ENCODE measurements at regions not wholly inside any gene's neighbourhood (a gene's known extent, or its start where the extent isn't known, plus 50 kb on each side); places are given as distances from the start of the nearest gene placed in this dataset.
A peak's percentile ranks its signal among the peaks of the same experiment; 100 is the strongest.
"Not testable (repeated sequence)": the region's sequence is repeated elsewhere in the genome, so short reads cannot be mapped to it uniquely, and the experiment has no call there.

DNA sequence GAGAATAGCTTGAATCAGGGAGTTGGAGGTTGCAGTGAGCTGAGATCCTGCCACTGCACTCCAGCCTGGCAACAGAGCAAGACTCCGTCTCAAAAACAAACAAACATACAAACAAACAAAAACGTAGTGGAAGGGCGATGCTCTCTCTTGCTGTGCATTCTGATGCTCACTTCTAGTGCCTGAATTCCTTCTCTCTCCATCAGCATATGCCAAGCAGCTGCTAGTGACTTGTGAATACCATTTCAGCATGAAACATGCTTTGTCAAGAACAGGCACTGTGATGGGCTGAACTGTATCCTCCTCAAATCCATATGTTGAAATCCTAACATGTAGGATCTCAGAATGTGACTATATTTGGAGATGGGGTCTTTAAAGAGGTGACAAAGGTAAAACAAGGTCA, 537.1 kb upstream of the AMELY start:
- no peak for DNase-seq
- H3K4me3 ChIP-seq = no peak overlapping the region
- H3K27me3 ChIP-seq = no peaks in the 10 kb centered on the region
- no peaks in the 10 kb centered on the region for H3K9me3 ChIP-seq
- H3K36me3 ChIP-seq = no peaks in the 10 kb centered on the region

DNA sequence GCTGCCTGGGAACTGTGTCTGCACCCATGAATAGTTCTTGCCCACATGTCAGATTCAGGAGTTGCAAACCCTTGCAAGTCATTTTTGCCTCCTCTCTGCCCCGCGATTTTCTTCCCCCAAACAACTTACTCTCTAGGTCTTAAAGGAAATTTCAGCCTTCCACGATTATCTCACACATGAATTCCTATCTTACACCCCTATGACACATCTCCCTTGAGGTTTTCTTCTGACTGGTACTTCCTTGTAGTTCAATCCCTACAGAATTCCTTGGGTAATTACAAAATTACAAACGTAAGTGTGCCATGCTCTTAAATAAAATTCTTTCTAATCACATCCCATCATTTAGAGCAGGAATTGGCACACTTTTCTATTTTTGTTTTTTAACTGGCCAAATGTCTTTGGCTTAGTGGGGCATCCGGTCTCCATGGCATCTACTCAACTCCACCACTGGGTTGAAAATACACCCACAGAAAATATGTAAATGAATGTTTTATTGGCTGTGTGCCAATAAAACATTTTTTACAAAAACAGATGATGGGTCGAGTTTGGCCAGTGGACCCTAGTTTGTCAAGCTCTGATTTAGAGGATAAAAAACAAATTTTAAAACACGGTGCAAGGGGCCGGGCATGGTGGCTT, 536.4 kb upstream of the AMELY start:
- DNase-seq = peak; percentile 55
- no peak overlapping the region for H3K4me3 ChIP-seq
- H3K9me3 ChIP-seq = no peaks in the 10 kb centered on the region
- H3K27me3 ChIP-seq = no peaks in the 10 kb centered on the region
- no peaks in the 10 kb centered on the region for H3K36me3 ChIP-seq

DNA sequence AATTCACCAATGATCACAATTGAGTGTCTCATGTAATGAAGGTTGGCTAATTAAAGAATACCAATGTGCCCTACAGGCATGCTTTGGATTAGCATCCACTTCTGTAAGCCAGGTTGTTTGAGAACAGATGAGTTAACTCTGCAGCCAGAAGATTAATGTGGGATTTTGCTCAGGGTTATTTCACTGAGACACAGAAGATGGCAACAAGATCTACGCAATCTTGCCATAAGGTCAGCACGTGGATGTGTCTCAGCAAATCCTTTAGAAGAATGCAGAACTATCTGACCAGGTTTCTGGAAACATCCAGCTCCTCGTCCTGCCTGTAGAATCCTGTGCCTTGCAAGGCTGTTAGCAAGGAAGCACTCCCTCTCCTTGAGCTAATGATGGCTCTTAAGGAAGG, 532.6 kb upstream of the AMELY start:
- no peaks in the 10 kb centered on the region for H3K9me3 ChIP-seq
- DNase-seq = no peak
- H3K27me3 ChIP-seq = no peaks in the 10 kb centered on the region
- H3K4me3 ChIP-seq = no peak overlapping the region
- H3K36me3 ChIP-seq = no peaks in the 10 kb centered on the region

DNA sequence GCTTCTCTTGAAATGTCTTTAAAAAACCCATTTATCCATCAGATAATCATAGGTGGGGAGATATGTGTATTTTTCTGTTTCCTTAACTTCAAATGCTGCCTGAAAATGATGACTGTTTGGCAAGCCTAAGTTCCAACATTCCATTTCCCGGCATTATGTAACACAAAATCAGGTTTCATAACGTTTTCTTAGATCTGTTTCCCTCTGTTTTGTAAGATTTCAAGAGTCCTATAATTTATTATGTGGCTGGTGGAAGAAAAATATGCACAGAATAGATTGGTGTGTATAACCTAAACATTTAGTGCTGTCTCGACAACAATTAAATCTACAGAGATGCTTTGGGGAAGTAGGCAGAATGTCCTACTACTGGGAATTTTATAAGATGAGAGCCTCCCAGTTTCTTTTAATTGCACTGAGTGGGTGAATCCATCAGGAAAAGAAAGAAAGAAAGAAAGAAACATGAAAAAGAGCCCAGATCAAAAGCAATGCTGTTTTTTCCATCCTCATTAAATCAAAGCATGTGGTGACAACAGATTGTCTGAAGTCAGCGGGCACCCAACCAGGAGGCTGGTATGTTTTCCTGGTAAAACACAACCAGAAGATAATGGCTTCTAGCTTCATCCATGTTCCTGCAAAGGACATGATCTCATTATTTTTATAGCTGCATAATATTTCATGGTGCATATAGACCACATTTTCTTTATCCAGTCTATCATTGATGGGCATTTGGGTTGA, 529.4 kb upstream of the AMELY start:
- Histone ChIP-seq H3K27me3 (no peaks in the 10 kb centered on the region), H3K36me3 (no peaks in the 10 kb centered on the region), H3K9me3 (no peaks in the 10 kb centered on the region), H3K4me3 (no peak overlapping the region)
- no peak for DNase-seq

DNA sequence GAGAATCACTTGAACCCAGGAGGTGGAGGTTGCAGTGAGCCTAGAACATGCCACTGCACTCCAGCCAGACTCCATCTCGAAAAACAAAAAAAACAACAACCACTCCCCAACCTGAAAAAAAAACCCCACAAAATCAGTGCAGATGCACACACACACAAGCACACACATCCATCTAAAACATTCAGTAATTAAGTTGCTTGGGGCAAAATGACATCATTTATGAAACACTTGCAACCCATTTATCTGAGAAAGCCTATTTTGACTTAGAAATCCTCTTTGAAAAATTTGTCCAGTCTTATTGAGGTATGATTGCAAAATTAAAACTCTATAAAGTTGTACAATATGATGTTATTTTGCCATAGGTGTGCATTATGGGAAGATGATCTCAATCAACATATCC, 525.5 kb upstream of the AMELY start:
- no peaks in the 10 kb centered on the region for H3K36me3 ChIP-seq
- DNase-seq = no peak

DNA sequence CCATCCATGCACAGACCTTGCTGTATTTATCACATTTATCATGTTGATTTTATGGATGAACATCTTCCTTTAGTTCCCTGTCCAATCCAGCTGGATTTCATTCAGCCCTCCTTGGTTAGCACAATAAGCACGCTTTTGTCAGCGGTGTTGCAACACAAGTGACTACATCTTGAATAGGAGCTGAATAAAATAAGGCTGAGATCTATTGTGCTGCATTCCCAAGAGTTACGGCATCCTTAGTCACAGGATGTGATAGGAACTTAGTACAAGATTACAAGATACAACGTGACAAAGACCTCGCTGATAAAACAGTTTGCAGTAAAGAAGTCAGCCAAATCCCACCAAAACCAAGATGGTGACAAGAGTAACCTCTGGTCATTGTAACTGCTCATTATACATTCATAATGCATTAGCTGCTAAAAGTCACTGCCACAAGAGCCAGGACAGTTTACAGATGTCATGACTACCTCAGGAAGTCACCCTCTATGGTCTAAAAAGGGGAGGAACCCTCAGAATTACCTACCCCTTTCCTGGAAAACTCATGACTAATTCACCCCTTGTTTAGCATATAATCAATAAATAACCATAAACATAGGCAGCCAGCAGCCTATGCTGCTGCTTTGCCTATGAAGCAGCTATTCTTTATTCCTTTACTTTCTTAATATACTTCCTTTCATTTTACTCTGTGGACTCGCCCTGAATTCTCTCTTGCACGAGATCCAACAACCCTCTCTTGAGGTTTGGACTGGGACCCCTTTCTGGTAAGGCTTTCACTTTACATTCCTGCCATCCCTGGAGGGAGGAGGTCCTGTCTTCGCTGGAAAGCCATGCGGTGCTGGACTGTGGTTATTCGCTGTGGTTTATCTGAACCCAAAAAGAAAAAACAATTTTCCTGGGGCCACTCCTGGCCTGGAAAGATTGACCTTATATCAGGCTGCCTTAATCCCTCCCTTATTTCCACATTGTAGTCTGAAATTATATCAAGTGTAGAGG, 522.6 kb upstream of the AMELY start:
- no peaks in the 10 kb centered on the region for H3K36me3 ChIP-seq
- no peaks in the 10 kb centered on the region for H3K27me3 ChIP-seq
- peak overlapping the region; percentile 12; the same call in 1 of the 2 replicates for H3K4me3 ChIP-seq
- no peaks in the 10 kb centered on the region for H3K9me3 ChIP-seq
- DNase-seq = peak; percentile 70

More for the DNA sequence above, 525.5 kb upstream of the AMELY start:
- no peaks in the 10 kb centered on the region for H3K27me3 ChIP-seq
- no peak overlapping the region for H3K4me3 ChIP-seq
- no peaks in the 10 kb centered on the region for H3K9me3 ChIP-seq

DNA sequence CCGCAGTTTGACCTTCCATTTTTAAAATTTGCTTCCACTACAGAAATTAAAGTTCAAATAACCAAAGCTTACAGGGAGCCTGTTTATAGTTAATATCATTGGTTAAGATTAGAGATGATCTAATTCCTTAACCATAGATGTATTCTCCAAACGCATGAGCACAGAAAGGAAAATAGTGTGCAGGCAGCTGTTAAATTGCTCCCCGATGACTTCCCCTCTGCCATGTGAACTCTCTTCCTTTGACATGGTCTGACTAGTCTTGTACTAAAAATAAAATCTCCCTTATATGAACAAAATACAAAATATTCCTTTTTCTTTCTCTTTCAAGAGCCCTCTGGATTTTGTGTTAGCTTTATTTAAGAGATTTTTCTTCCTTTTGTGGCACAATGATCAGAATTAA, 507.6 kb upstream of the AMELY start:
- H3K27me3 ChIP-seq = no peaks in the 10 kb centered on the region
- H3K9me3 ChIP-seq = no peaks in the 10 kb centered on the region
- H3K36me3 ChIP-seq = no peaks in the 10 kb centered on the region
- no peak overlapping the region for H3K4me3 ChIP-seq
- DNase-seq = no peak

DNA sequence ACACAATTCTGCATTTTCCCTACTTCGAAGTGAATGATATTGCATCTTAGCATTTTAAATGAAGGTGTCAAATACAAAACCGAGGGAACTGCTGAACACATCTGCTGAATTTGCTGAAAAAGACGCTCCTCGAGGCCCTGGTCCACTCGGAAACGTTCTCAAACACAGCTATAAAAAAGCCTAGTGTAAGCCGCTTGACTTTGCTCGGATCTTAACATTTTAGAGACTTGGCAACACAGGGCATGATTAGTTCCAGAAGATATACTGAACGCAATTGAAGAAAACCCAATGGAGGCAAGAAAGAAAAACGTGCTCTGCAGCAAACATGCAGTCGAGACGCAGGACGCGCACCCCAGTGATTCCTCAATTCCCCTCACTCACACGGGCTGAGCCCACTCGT, 506.4 kb upstream of the AMELY start:
- no peak for DNase-seq
- H3K27me3 ChIP-seq = no peaks in the 10 kb centered on the region
- H3K9me3 ChIP-seq = no peaks in the 10 kb centered on the region
- no peak overlapping the region for H3K4me3 ChIP-seq
- H3K36me3 ChIP-seq = no peaks in the 10 kb centered on the region

DNA sequence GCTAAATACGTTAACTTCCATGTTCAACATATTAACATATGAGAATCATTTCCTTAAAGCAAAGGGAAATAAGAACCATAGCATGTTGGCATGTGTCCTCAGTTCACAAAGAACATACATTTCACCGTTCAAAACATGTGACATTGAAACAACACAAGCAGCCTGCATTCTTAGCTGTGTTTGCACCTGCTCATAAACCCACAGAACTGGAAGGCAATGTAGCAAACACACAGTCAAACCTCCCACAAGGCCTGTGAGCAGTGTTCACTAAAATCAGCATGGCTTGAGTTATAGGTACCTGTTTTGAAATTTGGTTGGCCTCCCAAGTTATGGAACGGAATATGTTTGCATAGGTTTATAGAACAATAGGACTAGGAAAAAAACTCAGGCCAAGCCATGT, 504.9 kb upstream of the AMELY start:
- H3K4me3 ChIP-seq = no peak overlapping the region
- H3K36me3 ChIP-seq = no peaks in the 10 kb centered on the region
- no peak for DNase-seq
- H3K9me3 ChIP-seq = no peaks in the 10 kb centered on the region
- no peaks in the 10 kb centered on the region for H3K27me3 ChIP-seq

DNA sequence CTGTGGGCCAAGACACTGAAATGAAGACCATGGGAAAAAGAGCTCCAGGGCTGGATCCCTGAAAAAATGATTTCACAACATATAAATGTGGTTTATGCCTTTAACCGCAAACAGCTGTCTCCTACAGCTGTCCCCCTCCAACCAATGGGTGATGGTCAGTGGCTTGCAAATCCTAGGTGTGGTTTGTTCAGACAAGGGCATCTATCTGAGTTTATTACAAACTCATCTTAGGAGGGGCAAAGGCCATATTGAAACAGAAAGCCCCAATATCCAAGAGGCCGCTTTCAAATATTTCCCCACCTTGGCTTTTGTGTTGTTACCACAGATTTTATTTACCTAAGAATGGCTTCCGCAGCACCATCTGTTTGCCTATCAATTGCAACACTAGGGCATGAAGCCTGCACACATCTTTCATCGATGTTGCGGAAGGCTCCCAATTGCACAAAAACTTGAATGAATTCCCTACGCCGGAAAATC, 503.6 kb upstream of the AMELY start:
- H3K4me3 ChIP-seq = no peak overlapping the region
- no peaks in the 10 kb centered on the region for H3K9me3 ChIP-seq
- DNase-seq = no peak
- no peaks in the 10 kb centered on the region for H3K27me3 ChIP-seq
- no peaks in the 10 kb centered on the region for H3K36me3 ChIP-seq

DNA sequence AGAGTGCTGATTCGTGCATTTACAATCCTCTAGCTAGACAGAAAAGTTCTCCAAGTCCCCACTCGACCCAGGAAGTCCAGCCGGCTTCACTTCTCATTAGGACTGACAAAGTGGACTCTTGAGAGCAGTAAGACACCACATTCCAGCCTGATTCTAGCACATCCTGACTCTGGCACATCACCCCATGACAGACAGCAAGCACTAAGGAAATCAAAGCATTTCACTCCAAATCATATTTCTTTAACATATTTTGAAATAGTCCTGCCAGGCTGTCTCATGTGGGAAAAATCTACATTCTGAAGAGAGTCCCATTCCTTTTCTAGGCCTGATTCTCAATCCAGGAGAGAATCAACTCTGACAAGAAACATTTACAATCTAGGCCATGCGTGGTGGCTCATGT, 478.5 kb upstream of the AMELY start:
- no peaks in the 10 kb centered on the region for H3K27me3 ChIP-seq
- DNase-seq = no peak
- no peaks in the 10 kb centered on the region for H3K9me3 ChIP-seq
- H3K4me3 ChIP-seq = no peak overlapping the region
- peaks cover 5% of the 10 kb centered on the region for H3K36me3 ChIP-seq

DNA sequence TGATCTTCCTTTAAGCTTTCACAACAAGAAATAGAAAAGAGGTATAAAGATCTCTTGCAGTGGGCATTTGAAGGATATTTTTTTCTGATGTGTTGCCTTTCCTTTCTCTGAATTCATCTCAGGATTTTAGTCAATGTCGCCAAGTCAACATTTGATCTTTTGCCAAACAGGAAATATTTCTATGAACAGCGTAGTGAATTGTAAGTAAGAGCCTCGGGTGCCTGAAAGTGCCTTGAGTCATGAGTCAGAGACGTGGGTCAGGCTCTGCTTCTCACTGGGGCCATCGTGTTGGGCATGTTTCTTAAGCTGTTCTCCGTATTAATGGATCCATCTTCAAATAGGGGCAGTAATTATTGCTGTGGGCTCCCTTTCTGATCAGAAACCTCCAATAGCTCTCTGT, 471.4 kb upstream of the AMELY start:
- no peaks in the 10 kb centered on the region for H3K27me3 ChIP-seq
- H3K4me3 ChIP-seq = no peak overlapping the region
- DNase-seq = peak; percentile 11
- H3K36me3 ChIP-seq = no peaks in the 10 kb centered on the region; the same call in 1 of the 2 replicates
- no peaks in the 10 kb centered on the region for H3K9me3 ChIP-seq

DNA sequence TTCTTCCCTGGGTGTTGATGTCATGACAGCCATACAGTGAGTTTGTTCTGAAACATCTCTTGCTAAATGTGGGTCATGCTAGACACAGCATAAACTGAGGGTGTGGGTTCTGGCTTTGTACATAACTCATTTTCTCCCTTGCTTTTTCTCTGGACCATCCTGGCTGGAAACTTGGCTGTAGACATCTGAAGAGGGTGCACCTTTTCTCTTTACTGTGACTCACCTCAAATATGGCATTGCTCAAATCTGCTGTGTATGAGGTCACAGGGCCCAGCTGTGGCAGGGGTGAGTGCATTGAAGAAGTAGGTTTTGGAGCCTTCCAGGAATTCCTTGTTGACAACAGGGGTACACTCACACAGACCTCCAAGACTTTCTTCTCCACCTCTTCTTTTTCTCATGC, 465.5 kb upstream of the AMELY start:
- H3K9me3 ChIP-seq = no peaks in the 10 kb centered on the region
- H3K27me3 ChIP-seq = no peaks in the 10 kb centered on the region
- no peak for DNase-seq
- peaks cover 7% of the 10 kb centered on the region for H3K36me3 ChIP-seq
- H3K4me3 ChIP-seq = no peak overlapping the region

DNA sequence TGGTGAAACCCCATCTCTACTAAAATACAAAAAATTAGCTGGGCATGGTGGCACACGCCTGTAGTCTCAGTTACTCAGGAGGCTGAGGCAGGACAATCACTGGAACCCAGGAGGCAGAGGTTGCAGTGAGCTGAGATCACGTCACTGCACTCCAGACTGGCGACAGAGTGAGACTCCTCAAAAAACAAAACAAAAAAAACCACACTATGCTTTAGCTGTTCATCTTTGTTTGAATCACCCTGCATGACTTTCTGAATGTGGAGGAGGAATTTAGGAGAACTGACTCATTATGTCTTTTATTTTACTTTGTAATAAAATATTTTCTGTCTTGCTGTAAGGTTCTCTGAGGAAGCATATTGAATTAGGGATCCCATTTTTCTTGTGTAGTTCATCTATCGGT, 462.9 kb upstream of the AMELY start:
- H3K4me3 ChIP-seq, H3K27me3 ChIP-seq, H3K9me3 ChIP-seq, H3K36me3 ChIP-seq: not testable (repeated sequence)
- DNase-seq = peak; percentile 2

DNA sequence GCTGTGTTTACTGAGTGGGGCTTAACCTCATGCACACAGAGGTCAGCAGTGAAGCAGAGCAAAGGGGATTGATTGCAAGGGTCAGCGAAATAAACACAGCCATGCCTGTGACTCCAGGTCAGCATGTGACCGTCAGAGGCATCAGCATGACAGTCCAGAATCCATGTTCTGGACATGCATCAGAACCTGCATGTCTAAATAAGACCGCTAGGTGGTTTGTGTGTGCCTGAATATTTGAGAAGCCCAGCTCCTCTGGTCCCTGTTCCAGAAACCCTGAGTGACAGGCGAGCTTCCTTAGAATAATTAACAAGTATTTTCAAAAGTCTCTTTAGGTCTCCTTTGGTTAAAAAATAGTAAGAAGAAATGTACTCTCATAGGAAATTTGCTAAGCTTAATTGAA, 460.4 kb upstream of the AMELY start:
- not testable (repeated sequence) for DNase-seq, H3K4me3 ChIP-seq, H3K9me3 ChIP-seq, H3K27me3 ChIP-seq
- H3K36me3 ChIP-seq = peaks cover 12% of the 10 kb centered on the region

DNA sequence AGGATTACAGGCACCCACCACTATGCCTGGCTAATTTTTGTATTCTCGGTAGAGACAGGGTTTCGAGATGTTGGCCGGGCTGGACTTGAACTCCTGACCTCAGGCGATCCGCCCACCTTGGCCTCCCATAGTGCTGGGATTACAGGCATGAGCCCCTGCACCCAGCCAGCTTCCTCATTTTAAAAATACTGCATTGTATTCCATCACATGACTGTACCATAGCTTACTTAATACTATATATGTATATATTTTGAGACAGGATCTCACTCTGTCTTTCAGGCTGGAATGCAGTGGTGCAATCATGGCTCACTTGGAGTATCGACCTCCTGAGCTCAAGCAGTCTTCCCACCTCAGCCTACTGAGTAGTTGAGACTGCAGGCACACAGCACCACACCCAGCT, 459.5 kb upstream of the AMELY start:
- H3K36me3 ChIP-seq = peaks cover 12% of the 10 kb centered on the region
- not testable (repeated sequence) for H3K27me3 ChIP-seq, H3K9me3 ChIP-seq, DNase-seq, H3K4me3 ChIP-seq

DNA sequence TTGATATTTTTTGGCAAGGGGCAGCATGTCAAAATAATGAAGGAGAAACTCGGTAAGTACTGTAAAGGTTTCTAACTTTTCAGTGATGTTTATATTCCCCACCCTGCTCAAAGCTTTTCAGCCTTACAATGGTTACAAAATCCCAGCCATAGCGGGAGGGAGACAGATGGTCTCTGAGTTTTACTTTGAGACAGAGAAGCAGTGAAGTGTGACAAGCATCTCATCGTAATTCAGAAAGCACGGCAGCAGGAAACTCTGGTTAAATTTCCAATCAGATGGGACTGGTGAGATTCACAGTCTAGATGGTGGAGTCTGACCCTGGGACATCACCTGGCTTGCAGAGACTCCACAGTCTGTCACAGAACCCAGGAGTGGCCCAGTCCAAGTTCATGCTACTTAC, 448.0 kb upstream of the AMELY start:
- Histone ChIP-seq H3K27me3 (no peaks in the 10 kb centered on the region), H3K9me3 (no peaks in the 10 kb centered on the region), H3K36me3 (peaks cover 9% of the 10 kb centered on the region), H3K4me3 (no peak overlapping the region)
- no peak for DNase-seq

Measured in MG63 (cell line).